Panc1 (cell line): ENCODE measurements at regions not wholly inside any gene's neighbourhood (a gene's known extent, or its start where the extent isn't known, plus 50 kb on each side); places are given as distances from the start of the nearest gene placed in this dataset.

Experiments used
- ATAC-seq: fragments of 200-7000 bp; cut with Tn5 transposase; 2 replicates; pipeline ENCODE4 v1.9.1; 2020; ENCODE audit warnings: mild to moderate bottlenecking, moderate library complexity
- BruUV-seq: library from RNA; stranded (reverse); fragments of 400-500 nt; replicated peaks from 2 replicates; lab custom pipeline; 2021; lab: Mats Ljungman, UMichigan
- CTCF ChIA-PET: fragments of 300-600 bp; sonication (Branson Sonifier 250); formaldehyde crosslinking; loops from one replicate; lab custom pipeline; 2022; ENCODE audit warnings: antibody characterized with exemption; lab: Charles Lee
- POLR2A ChIA-PET: fragments of 300-600 bp; sonication (Branson Sonifier 250); formaldehyde crosslinking; loops from one replicate; lab custom pipeline; 2022; ENCODE audit warnings: antibody characterized with exemption; lab: Charles Lee
- DNase-seq: peaks from one replicate; pipeline ENCODE4 v3.0.0-alpha.2; 2010; ENCODE audit warnings: low read depth, low spot score
- H3K27ac ChIP-seq: 2 replicates; pipeline ENCODE4 v1.5.1; 2011; ENCODE audit warnings: mild to moderate bottlenecking, low read length, inconsistent platforms
- H3K27me3 ChIP-seq: fragments of 200-500 bp; sonication (Bioruptor generic); 2 replicates; pipeline ENCODE4 v1.6.0; 2014; ENCODE audit warnings: low read length, inconsistent platforms; ENCODE audit not compliant: control insufficient read depth, insufficient read depth
- H3K36me3 ChIP-seq: fragments of 200-500 bp; sonication (Bioruptor generic); 2 replicates; pipeline ENCODE4 v1.5.1; 2014; ENCODE audit warnings: inconsistent platforms, mild to moderate bottlenecking, low read length, moderate library complexity; ENCODE audit not compliant: control insufficient read depth, insufficient read depth
- H3K4me1 ChIP-seq: 2 replicates; pipeline ENCODE4 v1.5.1; 2011; ENCODE audit warnings: inconsistent platforms, mild to moderate bottlenecking, low read length, moderate library complexity; ENCODE audit not compliant: control insufficient read depth, insufficient read depth
- H3K4me3 ChIP-seq, 2 experiments: 2 replicates each; pipeline ENCODE4 v1.5.1; 2011 to 2012; ENCODE audit warnings: low read depth in 2 of 2, low read length in 2 of 2, mild to moderate bottlenecking in 2 of 2, inconsistent platforms in 1 of 2, moderate library complexity in 1 of 2
- H3K9me3 ChIP-seq: fragments of 200-500 bp; sonication (Bioruptor generic); 2 replicates; pipeline ENCODE4 v1.5.1; 2014; ENCODE audit warnings: low read depth, mild to moderate bottlenecking, inconsistent platforms, low read length, moderate library complexity; ENCODE audit not compliant: control insufficient read depth, insufficient read depth
- POLR2AphosphoS5 ChIP-seq: IDR thresholded peaks from 2 replicates; pipeline ENCODE4 v1.6.1; 2012; ENCODE audit warnings: mild to moderate bottlenecking, low read depth, low read length, moderate library complexity
- SIN3A ChIP-seq: IDR thresholded peaks from 2 replicates; pipeline ENCODE4 v1.6.1; 2012; ENCODE audit warnings: low read depth, mild to moderate bottlenecking, low read length, moderate library complexity, borderline replicate concordance; ENCODE audit not compliant: insufficient read depth
- TCF7L2 ChIP-seq: IDR thresholded peaks from 2 replicates; pipeline ENCODE4 v1.6.1; 2011; ENCODE audit warnings: mild to moderate bottlenecking, low read depth, low read length, inconsistent platforms
- in situ Hi-C: cut with HindIII; loops from 2 replicates; pipeline ENCODE4 v1.10.0; 2016; ENCODE audit warnings: low sequenced_read_pairs, low pct_unique_long_range_greater_than_20kb
- intact Hi-C: fragments of 100-400 bp; cut with micrococcal nuclease; formaldehyde crosslinking; loops from one replicate; pipeline ENCODE4 v1.10.0; 2022; ENCODE audit not compliant: unreplicated experiment
- TF ChIP-seq, protein P1 (sequence below): fragments of 450-650 bp; IDR thresholded peaks from 2 replicates; pipeline ENCODE4 v1.5.1; 2017; ENCODE audit warnings: mild to moderate bottlenecking
- TF ChIP-seq, protein P2 (sequence below), 2 experiments: IDR thresholded peaks; 2 replicates each; pipeline ENCODE4 v1.6.1; 2011 to 2012; ENCODE audit warnings: low read depth in 2 of 2, control low read depth in 1 of 2, low read length in 1 of 2, mild to moderate bottlenecking in 1 of 2, moderate library complexity in 1 of 2; ENCODE audit not compliant: insufficient read depth in 1 of 2

DNA sequence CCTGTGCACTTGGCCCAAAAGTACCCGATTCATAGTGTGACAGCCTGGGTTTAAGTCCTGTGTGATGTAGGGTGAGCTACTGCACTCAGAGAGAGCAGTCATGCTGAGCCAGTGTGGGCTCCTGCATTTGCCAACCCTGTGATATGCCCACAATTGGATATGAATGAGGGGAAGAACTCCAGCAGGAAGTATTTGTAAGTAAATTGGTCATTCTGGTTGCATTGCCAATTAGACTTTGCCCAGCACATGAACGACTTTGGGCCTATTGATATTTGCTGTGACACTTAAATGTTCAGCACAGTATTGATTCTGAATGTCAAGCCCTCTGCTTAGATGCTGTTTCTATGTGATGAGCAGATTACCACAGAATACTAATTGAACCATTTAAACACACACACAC lies 570.9 kb downstream of the PIK3C3 start:
- ChIA-PET CTCF (no interaction called here), POLR2A (no interaction called here)
- no TSS peak for BruUV-seq
- DNase-seq: no peak
- in situ Hi-C loops: no loop called here
- H3K9me3 ChIP-seq: no peaks in the 10 kb centered on the region
- intact Hi-C loops: no loop called here
- H3K4me3 ChIP-seq: no peak overlapping the region
- H3K36me3 ChIP-seq: no peaks in the 10 kb centered on the region
- TF ChIP-seq TCF7L2 (no peak), SIN3A (no peak), POLR2AphosphoS5 (no peak)
- TF ChIP-seq, protein P1, sequence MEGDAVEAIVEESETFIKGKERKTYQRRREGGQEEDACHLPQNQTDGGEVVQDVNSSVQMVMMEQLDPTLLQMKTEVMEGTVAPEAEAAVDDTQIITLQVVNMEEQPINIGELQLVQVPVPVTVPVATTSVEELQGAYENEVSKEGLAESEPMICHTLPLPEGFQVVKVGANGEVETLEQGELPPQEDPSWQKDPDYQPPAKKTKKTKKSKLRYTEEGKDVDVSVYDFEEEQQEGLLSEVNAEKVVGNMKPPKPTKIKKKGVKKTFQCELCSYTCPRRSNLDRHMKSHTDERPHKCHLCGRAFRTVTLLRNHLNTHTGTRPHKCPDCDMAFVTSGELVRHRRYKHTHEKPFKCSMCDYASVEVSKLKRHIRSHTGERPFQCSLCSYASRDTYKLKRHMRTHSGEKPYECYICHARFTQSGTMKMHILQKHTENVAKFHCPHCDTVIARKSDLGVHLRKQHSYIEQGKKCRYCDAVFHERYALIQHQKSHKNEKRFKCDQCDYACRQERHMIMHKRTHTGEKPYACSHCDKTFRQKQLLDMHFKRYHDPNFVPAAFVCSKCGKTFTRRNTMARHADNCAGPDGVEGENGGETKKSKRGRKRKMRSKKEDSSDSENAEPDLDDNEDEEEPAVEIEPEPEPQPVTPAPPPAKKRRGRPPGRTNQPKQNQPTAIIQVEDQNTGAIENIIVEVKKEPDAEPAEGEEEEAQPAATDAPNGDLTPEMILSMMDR: no peak
- TF ChIP-seq, protein P2, sequence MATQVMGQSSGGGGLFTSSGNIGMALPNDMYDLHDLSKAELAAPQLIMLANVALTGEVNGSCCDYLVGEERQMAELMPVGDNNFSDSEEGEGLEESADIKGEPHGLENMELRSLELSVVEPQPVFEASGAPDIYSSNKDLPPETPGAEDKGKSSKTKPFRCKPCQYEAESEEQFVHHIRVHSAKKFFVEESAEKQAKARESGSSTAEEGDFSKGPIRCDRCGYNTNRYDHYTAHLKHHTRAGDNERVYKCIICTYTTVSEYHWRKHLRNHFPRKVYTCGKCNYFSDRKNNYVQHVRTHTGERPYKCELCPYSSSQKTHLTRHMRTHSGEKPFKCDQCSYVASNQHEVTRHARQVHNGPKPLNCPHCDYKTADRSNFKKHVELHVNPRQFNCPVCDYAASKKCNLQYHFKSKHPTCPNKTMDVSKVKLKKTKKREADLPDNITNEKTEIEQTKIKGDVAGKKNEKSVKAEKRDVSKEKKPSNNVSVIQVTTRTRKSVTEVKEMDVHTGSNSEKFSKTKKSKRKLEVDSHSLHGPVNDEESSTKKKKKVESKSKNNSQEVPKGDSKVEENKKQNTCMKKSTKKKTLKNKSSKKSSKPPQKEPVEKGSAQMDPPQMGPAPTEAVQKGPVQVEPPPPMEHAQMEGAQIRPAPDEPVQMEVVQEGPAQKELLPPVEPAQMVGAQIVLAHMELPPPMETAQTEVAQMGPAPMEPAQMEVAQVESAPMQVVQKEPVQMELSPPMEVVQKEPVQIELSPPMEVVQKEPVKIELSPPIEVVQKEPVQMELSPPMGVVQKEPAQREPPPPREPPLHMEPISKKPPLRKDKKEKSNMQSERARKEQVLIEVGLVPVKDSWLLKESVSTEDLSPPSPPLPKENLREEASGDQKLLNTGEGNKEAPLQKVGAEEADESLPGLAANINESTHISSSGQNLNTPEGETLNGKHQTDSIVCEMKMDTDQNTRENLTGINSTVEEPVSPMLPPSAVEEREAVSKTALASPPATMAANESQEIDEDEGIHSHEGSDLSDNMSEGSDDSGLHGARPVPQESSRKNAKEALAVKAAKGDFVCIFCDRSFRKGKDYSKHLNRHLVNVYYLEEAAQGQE (IDR thresholded peaks at IDR 0.05; ENCODE audit: insufficient read depth in 1 of 2, low read depth in 2 of 2, low read length in 1 of 2): no peak
- no peak overlapping the region for H3K27ac ChIP-seq
- H3K27me3 ChIP-seq: no peaks in the 10 kb centered on the region
- ATAC-seq: no peak
- no peaks in the 10 kb centered on the region for H3K4me1 ChIP-seq

DNA sequence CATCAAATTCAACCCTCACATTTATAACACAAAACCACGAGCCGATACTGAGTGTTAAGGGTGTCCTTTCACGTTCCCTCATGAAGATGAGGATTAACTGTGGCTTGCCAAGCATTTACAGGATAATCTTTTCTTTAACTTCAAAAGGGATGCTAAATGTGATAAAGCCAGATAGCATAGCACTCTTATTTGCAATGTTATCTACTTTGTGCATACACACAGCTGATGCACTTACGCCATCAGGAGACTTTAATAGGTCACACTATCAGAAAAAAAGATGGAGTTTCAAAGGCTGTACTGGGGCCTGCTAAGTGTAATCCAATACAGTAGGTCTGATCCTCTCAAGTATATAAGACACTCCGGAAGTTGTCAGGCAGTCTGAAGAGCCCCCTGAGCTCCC lies 572.7 kb downstream of the PIK3C3 start:
- DNase-seq (no peak), ATAC-seq (no peak)
- Histone ChIP-seq H3K4me1 (no peaks in the 10 kb centered on the region), H3K9me3 (no peaks in the 10 kb centered on the region), H3K36me3 (no peaks in the 10 kb centered on the region), H3K27me3 (no peaks in the 10 kb centered on the region), H3K27ac (no peak overlapping the region), H3K4me3 (no peak overlapping the region)
- in situ Hi-C loops (no loop called here), intact Hi-C loops (no loop called here)
- BruUV-seq: no TSS peak
- TF ChIP-seq, protein P1: no peak
- TF ChIP-seq, protein P2 (IDR thresholded peaks at IDR 0.05; ENCODE audit: insufficient read depth in 1 of 2, low read depth in 2 of 2, low read length in 1 of 2): no peak
- TF ChIP-seq TCF7L2: no peak
- TF ChIP-seq SIN3A: no peak
- no peak for TF ChIP-seq POLR2AphosphoS5
- CTCF ChIA-PET: no interaction called here
- POLR2A ChIA-PET: no interaction called here
